ENCODE measurements at regions not wholly inside any gene's neighbourhood (a gene's known extent, or its start where the extent isn't known, plus 50 kb on each side); places are given as distances from the start of the nearest gene placed in this dataset.
"Not testable (repeated sequence)": the region's sequence is repeated elsewhere in the genome, so short reads cannot be mapped to it uniquely, and the experiment has no call there.

DNA sequence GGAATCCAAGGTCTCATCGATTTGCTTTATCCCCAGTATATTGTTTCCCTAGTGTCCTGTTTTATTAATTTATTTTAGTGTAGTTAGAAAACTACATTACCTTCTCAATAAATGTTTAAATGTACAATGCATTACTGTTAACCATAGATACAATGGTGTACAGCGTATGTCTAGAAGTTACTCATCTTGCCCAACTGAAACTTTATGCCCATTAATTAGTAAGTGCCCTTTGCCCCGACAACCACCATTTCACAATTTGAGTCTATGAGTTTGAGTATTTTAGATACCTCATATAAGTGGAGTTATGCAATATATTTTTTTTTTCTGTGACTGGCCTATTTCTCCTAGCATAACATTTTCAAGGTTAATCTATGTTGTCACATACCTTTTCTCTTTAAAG lies 1343.0 kb upstream of the SLC39A10 start:
- WGBS, 10 experiments: 25 to 100% (median 86%) methylated on average over 1 to 3 of the region's 3 CpGs
- in situ Hi-C loops (cut with MboI; ENCODE audit: low pct_unique_long_range_greater_than_20kb in 2 of 9, low sequenced_read_pairs in 9 of 9, unreplicated experiment in 9 of 9): no loop called here
- Histone ChIP-seq H3K4me3 (no peak overlapping the region), H3K4me1 (replicated peaks in 1 of 2) (no peaks in the 10 kb centered on the region), H3K27ac (no peak overlapping the region)
- no peak for ATAC-seq (replicated peaks in 6 of 8)

DNA sequence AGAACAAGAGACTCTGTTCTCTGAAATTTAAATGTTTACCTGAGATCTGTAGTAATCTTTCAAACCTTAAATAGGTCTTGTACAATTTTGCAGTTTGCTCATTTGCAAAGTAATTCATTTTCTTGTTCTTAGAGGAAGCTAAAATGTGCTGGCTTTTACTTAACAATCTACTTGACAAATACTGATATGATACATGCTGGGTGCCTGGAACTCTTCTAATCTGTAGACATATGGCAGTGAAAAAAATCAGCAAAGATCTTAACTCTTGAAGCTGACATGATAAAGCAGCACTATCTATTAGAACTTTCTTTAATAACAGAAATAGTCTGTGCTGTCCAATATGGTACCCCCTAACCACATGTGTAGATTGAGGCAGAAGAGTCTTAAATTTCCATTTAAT lies 1352.8 kb upstream of the SLC39A10 start:
- Histone ChIP-seq H3K4me3 (no peak overlapping the region), H3K4me1 (replicated peaks in 1 of 2) (no peaks in the 10 kb centered on the region), H3K27ac (no peak overlapping the region)
- ATAC-seq (replicated peaks in 6 of 8): no peak
- in situ Hi-C loops (cut with MboI; ENCODE audit: low pct_unique_long_range_greater_than_20kb in 2 of 9, low sequenced_read_pairs in 9 of 9, unreplicated experiment in 9 of 9): no loop called here

DNA sequence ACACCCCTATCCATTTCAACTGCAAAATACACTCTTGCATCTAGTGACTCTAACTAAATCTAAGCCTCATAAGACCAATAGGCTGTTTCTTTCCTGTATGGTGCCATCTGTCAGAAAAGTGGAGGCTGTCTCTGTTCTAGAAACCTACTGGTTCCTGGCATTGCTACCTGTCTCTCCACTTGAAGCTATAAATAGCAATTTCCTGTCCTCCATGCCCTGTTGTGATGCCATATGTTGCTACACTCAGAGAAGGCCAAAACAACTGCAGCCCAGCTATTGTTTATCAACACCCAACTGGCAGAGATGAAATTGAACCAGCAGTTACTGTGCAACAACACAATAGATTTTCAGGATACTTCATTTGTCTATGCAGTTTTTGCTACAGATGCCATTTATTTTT lies 1355.1 kb upstream of the SLC39A10 start:
- Histone ChIP-seq H3K27ac (no peak overlapping the region), H3K4me1 (replicated peaks in 1 of 2) (no peaks in the 10 kb centered on the region), H3K4me3 (no peak overlapping the region)
- ATAC-seq (replicated peaks in 6 of 8): no peak
- in situ Hi-C loops (cut with MboI; ENCODE audit: low pct_unique_long_range_greater_than_20kb in 2 of 9, low sequenced_read_pairs in 9 of 9, unreplicated experiment in 9 of 9): no loop called here

DNA sequence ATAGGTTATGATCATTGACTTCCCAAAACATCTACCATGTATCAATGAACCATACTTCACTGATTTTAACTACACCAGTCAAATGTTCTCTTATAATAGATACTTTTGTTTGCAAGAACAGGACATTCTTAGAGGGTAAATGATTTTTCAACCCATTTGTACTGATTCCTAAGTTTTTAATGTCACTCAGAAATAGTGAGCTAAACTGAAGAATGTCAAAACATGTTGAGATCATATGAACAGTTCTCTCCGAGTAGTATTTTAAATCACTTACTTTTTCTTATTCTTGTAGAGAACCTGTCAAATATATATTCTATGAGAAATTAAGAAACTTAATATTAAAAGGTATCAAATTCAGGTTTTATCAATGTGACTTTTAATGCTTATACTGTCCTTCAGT lies 1362.9 kb upstream of the SLC39A10 start:
- Histone ChIP-seq H3K27ac (no peak overlapping the region), H3K4me3 (no peak overlapping the region), H3K4me1 (replicated peaks in 1 of 2) (no peaks in the 10 kb centered on the region)
- ATAC-seq (replicated peaks in 6 of 8): no peak
- 0 to 100% (median 71%) methylated on average over 1 of the region's 1 CpG; no CpG with 5 or more reads in 1 of the 10 experiments for WGBS, 10 experiments
- in situ Hi-C loops (cut with MboI; ENCODE audit: low pct_unique_long_range_greater_than_20kb in 2 of 9, low sequenced_read_pairs in 9 of 9, unreplicated experiment in 9 of 9): no loop called here

DNA sequence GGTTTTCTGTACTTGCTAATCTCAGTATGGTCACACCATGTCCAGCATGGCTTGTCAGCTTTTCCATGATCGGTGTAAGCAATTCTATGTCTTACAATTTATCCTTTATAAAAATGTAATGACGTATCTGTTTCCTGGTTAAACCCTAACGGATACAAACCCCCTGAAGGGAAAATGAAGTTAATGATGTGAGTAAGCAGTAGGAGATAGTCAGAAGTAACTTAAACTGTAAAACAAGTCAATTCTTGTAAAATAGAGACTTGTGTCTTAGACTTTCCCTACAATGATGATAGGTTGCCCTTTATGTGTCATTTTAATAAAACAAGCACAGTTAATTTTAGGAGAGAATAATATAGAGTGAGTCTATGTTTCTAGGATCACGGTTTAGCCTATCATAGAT lies 1365.9 kb upstream of the SLC39A10 start:
- WGBS, 10 experiments: 0 to 100% (median 80%) methylated on average over 1 to 4 of the region's 4 CpGs
- ATAC-seq (replicated peaks in 6 of 8): no peak
- Histone ChIP-seq H3K4me3 (no peak overlapping the region), H3K27ac (no peak overlapping the region), H3K4me1 (replicated peaks in 1 of 2) (no peaks in the 10 kb centered on the region)
- in situ Hi-C loops (cut with MboI; ENCODE audit: low pct_unique_long_range_greater_than_20kb in 2 of 9, low sequenced_read_pairs in 9 of 9, unreplicated experiment in 9 of 9): no loop called here

DNA sequence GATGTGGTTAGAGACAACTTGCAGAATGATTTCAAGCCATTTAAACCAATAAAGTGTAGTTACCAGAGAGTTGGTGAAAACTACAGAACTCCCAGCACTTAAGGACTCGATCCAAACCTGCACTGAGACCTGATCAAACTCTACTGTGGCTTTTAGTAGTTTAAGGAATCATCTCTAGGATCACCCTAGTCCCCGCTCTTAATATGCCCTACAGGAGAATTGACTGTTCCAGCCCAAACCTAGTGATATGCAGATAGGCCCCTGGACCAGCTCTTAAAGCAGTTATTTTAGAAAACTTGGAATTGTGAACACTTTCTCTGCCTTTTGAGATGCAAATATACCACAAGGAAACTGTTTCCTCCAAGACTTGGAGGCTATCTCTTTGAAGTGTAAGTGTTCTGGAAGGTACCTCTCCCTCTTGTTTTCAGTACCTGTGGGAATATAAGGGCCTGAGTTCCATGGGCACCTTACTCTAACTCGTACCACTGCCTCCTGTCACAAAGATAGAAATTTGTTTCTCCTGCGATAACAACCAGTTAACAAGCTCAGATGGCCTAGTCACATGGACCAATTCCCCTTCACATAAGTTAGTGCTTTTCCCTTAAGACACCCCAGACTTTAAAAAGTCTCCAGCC lies 1367.2 kb upstream of the SLC39A10 start:
- Histone ChIP-seq H3K4me3 (no peak overlapping the region), H3K27ac (no peak overlapping the region), H3K4me1 (replicated peaks in 1 of 2) (no peaks in the 10 kb centered on the region)
- ATAC-seq (replicated peaks in 6 of 8): no peak
- in situ Hi-C loops (cut with MboI; ENCODE audit: low pct_unique_long_range_greater_than_20kb in 2 of 9, low sequenced_read_pairs in 9 of 9, unreplicated experiment in 9 of 9): no loop called here
- WGBS, 10 experiments: 10 to 100% (median 80%) methylated on average over 1 to 4 of the region's 4 CpGs; no CpG with 5 or more reads in 2 of the 10 experiments

DNA sequence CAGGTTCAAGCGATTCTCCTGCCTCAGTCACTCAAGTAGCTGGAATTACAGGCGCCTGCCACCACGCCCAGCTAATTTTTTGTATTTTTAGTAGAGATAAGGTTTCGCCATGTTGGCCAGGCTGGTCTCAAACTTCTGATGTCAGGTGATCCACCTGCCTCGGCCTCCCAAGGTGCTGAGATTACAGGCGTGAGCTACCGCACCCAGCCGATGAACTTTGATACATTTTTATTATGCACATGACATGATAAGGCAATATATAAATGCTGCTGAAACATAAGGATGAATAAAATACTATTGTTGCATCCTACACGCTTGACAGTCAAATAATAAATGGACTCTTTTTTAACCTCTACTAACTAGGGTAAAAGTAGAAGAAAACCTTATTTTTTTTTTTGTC lies 1380.4 kb upstream of the SLC39A10 start:
- in situ Hi-C loops (cut with MboI; ENCODE audit: low pct_unique_long_range_greater_than_20kb in 2 of 9, low sequenced_read_pairs in 9 of 9, unreplicated experiment in 9 of 9); H3K27ac ChIP-seq; H3K4me3 ChIP-seq; ATAC-seq (replicated peaks in 6 of 8); H3K4me1 ChIP-seq (replicated peaks in 1 of 2): not testable (repeated sequence)
- WGBS, 10 experiments: 18 to 100% (median 93%) methylated on average over 1 to 9 of the region's 9 CpGs; no CpG with 5 or more reads in 2 of the 10 experiments

DNA sequence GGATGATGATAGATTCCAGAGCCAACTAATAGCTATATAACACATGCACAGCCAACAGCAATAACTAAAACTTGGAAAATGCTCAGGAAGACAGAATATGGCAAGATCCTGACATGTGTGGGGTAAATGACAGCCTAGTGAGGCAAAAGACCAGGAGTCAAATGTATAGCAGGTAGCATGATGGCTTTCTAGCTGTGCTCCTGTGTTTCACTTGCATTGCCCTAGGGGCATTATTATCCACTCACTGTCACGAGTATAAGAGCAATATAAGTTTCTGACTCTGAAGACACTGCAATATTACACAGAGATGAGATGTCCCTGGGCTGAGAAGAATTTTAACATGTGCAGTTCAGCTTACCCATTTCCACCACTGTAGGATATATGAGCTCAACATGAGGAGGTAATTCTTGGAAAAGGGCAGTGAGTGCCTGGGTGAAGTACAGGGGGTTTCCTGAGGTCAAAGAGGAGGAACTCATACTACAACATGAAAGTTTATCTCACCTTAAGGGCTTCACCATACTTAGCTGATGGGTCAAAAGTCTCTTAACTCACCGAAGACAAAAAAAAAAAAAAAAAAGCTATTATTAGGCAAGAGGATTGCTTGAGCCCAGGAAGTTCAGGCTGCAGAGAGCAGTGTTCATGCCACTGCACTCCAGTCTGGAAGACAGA lies 1385.6 kb upstream of the SLC39A10 start:
- 0 to 100% (median 56%) methylated on average over 1 to 2 of the region's 2 CpGs; no CpG with 5 or more reads in 2 of the 10 experiments for WGBS, 10 experiments
- peak in 1 of 8 experiments; percentile 56 for ATAC-seq (replicated peaks in 6 of 8)
- H3K4me1 ChIP-seq (replicated peaks in 1 of 2): no peaks in the 10 kb centered on the region
- no peak overlapping the region for H3K4me3 ChIP-seq
- H3K27ac ChIP-seq: no peak overlapping the region
- in situ Hi-C loops (cut with MboI; ENCODE audit: low pct_unique_long_range_greater_than_20kb in 2 of 9, low sequenced_read_pairs in 9 of 9, unreplicated experiment in 9 of 9): no loop called here

DNA sequence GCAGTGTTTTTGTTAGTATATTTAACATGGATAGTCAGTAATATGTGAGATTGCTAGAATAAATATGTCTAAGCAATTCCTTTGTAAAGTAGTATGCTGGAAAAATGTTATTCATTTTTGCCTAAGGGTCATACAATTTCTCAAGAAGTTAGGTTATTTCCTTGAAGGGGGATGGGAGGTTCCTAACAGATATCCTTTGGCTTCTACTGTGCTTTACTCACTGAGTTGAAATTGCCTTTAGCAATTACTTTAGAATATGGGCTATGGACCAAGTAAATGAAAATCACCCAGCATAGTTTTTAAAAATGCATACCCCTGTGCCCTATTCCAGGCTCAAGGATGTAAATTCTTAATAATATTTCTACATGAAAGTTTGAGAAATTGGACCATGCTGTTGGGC lies 1386.4 kb upstream of the SLC39A10 start:
- peak in 1 of 8 experiments; percentile 85 for ATAC-seq (replicated peaks in 6 of 8)
- no peak overlapping the region for H3K4me3 ChIP-seq
- H3K27ac ChIP-seq: no peak overlapping the region
- in situ Hi-C loops (cut with MboI; ENCODE audit: low pct_unique_long_range_greater_than_20kb in 2 of 9, low sequenced_read_pairs in 9 of 9, unreplicated experiment in 9 of 9): no loop called here
- no peaks in the 10 kb centered on the region for H3K4me1 ChIP-seq (replicated peaks in 1 of 2)

DNA sequence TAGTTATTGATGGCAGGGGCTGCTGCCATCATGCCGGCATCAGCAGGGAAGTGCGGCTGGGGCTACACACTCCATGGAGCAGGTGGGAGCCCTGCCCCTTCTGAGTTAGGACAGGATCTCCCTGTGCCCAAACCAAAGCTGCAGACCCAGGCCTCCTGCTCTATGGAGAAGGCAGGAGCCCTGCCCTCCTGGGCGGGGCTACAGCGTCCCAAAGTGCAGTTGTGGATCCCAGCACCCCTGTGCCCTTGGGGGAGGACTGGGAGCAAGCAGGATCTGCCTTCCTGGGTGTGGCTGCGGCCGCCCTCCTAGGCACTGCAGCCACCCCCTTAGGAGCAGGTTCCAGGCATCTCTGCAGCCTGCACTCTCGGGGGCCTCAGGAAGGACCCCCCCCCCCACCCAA lies 1392.4 kb upstream of the SLC39A10 start:
- no peak for ATAC-seq (replicated peaks in 6 of 8)
- Histone ChIP-seq H3K4me3 (no peak overlapping the region), H3K4me1 (replicated peaks in 1 of 2) (no peaks in the 10 kb centered on the region), H3K27ac (no peak overlapping the region)
- WGBS, 10 experiments: 50 to 100% (median 83%) methylated on average over 1 to 2 of the region's 7 CpGs; no CpG with 5 or more reads in 5 of the 10 experiments
- in situ Hi-C loops (cut with MboI; ENCODE audit: low pct_unique_long_range_greater_than_20kb in 2 of 9, low sequenced_read_pairs in 9 of 9, unreplicated experiment in 9 of 9): no loop called here

DNA sequence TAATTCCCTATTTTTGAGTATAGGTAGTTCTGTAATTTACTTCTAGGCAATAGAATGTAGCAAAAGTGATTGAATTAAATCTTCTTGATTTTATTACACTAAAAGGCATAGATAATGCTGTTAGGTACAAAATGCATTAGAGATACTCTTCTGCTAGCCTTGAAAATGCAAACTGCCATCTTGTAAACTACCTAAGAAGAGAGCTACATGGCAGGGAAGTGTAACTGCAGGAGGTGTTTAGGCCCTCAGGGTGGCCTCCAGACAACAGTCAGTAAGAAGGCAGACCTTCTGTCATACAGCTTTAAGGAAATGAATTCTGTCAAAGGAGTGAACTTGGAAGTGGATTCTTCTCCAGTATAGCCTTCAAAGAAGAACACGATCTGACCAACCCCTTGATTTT lies 1396.8 kb upstream of the SLC39A10 start:
- Histone ChIP-seq H3K4me3 (no peak overlapping the region), H3K4me1 (replicated peaks in 1 of 2) (no peaks in the 10 kb centered on the region), H3K27ac (no peak overlapping the region)
- no peak for ATAC-seq (replicated peaks in 6 of 8)
- in situ Hi-C loops (cut with MboI; ENCODE audit: low pct_unique_long_range_greater_than_20kb in 2 of 9, low sequenced_read_pairs in 9 of 9, unreplicated experiment in 9 of 9): no loop called here
- WGBS, 10 experiments: 0 to 100% (median 86%) methylated on average over 1 of the region's 1 CpG; no CpG with 5 or more reads in 6 of the 10 experiments

DNA sequence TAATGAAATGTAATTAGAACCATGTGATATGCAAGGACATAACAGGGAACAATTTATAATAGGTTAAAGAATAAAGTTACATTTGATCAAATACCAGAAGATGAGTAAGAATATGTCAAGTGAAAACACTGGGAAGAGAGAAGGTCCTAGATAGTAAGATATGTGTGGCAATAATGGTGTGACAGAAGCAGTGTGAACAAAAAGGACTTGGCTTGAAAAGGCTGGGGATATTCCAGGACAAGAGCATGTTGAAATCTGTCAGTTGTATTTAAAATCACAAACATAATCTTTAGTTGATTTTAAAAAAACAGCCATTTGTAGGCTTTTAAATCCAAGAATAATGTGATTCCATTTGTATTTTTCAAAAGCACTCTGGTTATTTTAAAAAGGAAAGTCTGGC lies 1399.9 kb upstream of the SLC39A10 start:
- Histone ChIP-seq H3K4me3 (no peak overlapping the region), H3K27ac (no peak overlapping the region), H3K4me1 (replicated peaks in 1 of 2) (no peaks in the 10 kb centered on the region)
- in situ Hi-C loops (cut with MboI; ENCODE audit: low pct_unique_long_range_greater_than_20kb in 2 of 9, low sequenced_read_pairs in 9 of 9, unreplicated experiment in 9 of 9): no loop called here
- no peak for ATAC-seq (replicated peaks in 6 of 8)

DNA sequence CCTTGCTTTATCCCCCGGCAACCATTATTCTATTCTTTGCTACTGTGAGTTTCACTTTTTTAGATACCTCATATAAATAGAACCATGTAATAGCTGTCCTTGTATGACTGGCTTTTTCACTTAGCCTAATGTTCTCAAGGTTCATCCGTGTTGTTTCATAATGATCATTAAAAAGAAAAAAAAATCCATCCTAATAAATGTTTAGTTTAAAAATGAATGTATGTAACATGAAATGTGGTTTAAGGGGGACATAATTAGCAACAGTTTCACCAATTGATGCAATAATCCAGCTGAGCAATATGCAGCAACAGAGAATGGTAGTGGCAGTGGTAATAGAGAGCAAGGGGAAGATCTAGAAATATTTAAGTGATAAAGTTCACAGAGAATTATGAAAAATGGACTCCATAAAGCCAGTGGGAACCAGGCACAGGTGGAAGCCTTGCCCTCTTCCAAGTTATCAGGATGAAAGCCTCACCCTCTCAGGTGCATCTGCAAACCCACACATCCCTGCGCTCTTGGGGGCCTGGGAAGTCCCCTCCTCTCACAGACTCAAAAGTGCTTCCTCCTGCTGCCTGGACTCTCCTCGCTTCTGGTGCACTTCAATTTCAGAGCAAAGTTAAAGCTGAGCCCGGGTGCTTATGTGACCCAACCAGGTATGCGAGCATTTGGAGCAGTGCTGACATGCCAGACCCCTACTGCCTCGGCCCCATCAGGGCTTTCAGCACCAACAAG lies 1403.3 kb upstream of the SLC39A10 start:
- in situ Hi-C loops (cut with MboI; ENCODE audit: low pct_unique_long_range_greater_than_20kb in 2 of 9, low sequenced_read_pairs in 9 of 9, unreplicated experiment in 9 of 9): no loop called here

DNA sequence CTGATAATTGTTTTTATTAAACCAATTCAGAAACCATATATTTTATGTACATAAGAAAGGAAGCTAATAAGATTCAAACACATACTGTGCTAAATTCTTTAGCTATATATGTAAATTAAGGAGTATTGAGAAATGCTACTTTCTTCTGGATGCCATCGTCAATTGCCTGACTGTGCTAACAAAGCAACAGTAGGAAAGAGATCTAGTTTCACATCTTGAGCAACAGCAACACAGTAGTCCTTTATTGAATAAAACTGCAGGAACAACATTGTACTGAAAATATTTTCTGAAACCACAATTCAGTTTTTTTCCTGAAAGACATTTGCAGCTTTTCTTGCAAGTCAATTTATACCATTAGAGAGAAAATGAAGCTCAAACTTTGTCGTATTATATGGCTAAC lies 1404.9 kb upstream of the SLC39A10 start:
- H3K4me3 ChIP-seq: no peak overlapping the region
- H3K4me1 ChIP-seq (replicated peaks in 1 of 2): no peaks in the 10 kb centered on the region
- 17 to 100% (median 51%) methylated on average over 1 to 2 of the region's 2 CpGs for whole genome bisulfite sequencing, 10 experiments
- ATAC-seq (replicated peaks in 6 of 8): peak in 1 of 8 experiments; percentile 53
- no peak overlapping the region for H3K27ac ChIP-seq
- in situ Hi-C loops (cut with MboI; ENCODE audit: low pct_unique_long_range_greater_than_20kb in 2 of 9, low sequenced_read_pairs in 9 of 9, unreplicated experiment in 9 of 9): no loop called here

More for the DNA sequence above, 1403.3 kb upstream of the SLC39A10 start:
- no peaks in the 10 kb centered on the region for H3K4me1 ChIP-seq (replicated peaks in 1 of 2)
- ATAC-seq (replicated peaks in 6 of 8): no peak
- H3K27ac ChIP-seq: no peak overlapping the region
- H3K4me3 ChIP-seq: no peak overlapping the region
- WGBS, 10 experiments: 16 to 100% (median 87%) methylated on average over 1 to 7 of the region's 7 CpGs

Data from motor neuron (in vitro differentiated cells).